IPS-NIHi7 (cell line): ENCODE measurements at regions not wholly inside any gene's neighbourhood (a gene's known extent, or its start where the extent isn't known, plus 50 kb on each side); places are given as distances from the start of the nearest gene placed in this dataset.
"Not testable (repeated sequence)": the region's sequence is repeated elsewhere in the genome, so short reads cannot be mapped to it uniquely, and the experiment has no call there.

Experiments
- DNase-seq: peaks from one replicate; pipeline ENCODE4 v3.0.0; 2012; ENCODE audit warnings: mixed read lengths; ENCODE audit errors: extremely low spot score

- DNase-seq: no peak
These were observed 340.0 kb downstream of the IL20RB start for GRCh38 chr3:137297770-137298169.

GRCh38 chr3:137300703-137301102 is 342.9 kb downstream of the IL20RB start:
- DNase-seq: no peak

DNA sequence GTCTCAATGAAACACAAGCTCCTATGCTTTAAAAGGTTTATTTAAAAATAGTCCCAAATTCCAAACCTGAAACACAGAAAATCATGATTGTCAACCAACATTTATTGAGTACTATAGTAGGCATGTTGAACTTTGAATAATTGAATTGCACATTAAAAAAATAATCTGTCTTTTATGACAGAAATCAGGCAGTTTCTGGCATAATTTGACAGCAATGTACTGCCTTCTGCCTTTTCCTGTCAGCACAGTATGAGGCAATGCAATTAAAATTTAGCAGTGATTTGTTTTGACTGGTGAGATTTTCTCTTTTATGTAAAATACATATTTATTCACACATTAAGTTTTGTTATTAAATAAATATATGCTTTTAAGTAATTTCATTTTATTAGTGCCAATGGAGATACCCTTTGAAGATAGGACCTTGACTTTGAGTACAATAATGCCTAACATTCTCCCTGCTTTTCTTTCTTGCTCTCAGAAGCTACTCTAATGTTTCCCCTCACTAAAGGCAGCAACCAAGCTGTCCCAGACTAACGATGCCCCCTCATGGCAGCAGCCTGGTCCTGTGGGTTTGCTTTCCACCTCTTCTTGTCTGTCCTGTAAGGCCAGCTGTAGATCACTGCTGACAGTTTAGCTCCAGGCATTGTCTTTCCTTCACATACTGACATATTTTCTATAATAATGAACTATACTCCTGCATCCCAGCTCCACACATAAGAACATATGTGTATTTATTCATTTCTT is 346.7 kb downstream of the IL20RB start:
- peak; percentile 19 for DNase-seq

- no peak for DNase-seq
These were observed 366.3 kb downstream of the IL20RB start for GRCh38 chr3:137324114-137324513.

DNA sequence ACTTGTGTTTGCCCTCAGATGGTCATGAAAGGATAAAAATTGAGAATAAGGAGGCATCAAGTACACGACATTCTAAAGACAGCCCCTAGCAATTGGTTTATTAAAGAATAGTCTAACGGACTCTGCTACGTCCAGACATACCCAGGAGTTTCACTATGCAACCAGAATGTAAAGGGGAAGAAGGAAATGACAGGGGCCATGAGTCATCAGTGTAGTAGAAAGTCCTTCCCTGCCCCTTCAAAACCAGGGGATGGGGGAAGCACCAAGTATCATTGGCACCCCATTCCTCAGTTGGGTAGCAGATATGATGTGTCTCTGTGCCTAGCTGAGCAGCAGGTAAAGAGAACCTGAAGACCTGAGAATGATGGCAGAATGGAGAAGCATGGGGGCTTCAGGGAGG is 367.4 kb downstream of the IL20RB start:
- DNase-seq: no peak

DNA sequence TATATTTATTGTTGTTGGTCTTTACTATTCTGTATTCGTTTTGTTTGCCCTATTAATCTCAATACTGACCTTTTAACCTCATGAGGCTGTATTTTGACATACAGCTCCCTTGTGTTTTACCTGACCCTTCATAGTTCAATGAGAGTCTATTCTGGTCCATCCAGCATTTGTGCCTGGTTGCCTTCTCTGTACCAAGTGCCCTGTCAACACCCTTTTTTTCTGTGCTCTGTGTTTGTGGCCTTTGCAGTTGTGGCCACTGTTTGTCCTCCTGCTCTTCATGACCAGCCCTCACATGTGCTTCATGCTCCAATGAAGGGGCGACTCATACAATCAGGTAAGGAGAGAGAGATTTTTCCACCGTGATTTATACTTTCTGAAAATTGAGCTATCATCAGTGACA is 368.2 kb downstream of the IL20RB start:
- no peak for DNase-seq

GRCh38 chr3:137329594-137329993 is 371.8 kb downstream of the IL20RB start:
- no peak for DNase-seq

GRCh38 chr3:137330246-137330645 is 372.5 kb downstream of the IL20RB start:
- no peak for DNase-seq

DNA sequence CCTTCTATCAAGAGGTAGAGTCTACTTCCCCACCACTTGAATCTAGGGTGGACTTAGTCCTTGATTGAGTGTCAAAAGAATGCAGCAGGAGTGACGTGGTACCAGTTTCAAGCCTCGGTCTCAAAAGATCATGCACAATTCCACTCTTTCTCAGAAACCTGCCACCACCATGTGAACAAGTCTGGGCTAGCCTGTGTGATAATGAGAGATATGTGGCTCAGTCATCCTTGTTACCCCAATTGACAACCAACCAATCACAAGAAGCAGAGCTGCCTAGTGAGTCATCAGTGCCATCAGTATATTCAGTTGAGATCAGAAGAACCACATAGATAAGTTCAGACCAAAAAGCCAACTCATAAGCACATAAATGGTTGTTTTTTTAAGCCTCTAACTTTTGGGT is 374.5 kb downstream of the IL20RB start:
- no peak for DNase-seq

DNA sequence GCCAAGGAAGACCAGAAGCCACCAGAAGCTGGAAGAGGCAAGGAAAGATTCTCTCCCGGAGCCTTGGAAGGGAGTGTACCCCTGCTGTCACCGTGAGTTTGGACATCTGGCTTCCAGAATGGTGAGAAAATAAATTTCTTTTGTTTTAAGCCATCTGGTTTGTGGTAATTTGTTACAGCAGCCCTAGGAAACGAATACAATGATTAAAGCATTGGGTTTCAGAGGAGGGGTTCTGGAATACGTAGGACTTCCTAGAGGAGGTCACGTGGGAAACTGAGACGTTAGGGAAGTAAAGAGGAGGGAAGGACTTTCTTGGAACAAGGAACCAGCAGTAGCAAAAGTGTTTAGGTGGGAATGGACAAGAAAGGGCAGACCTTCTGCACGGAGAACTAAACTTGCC is 377.7 kb downstream of the IL20RB start:
- DNase-seq: no peak

- DNase-seq: not testable (repeated sequence)
These were observed 380.6 kb downstream of the IL20RB start for GRCh38 chr3:137338400-137338799.

DNA sequence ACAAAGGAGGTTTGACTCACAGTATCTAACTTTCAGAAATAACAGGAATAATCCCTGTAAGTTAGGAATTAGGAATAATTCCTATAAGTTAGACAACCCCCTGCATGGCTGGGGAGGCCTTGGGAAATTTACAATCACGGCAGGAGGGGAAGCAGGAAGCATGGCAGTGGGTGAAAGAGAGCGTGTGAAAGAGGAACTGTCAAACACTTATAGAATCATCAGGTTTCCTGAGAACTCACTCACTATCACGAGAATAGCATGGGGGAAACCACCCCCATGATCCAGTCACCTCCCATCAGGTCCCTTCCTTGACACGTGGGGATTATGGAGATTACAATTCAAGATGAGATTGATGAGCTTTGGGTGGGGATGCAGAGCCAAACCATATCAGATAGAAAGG is 385.5 kb downstream of the IL20RB start:
- no peak for DNase-seq

DNA sequence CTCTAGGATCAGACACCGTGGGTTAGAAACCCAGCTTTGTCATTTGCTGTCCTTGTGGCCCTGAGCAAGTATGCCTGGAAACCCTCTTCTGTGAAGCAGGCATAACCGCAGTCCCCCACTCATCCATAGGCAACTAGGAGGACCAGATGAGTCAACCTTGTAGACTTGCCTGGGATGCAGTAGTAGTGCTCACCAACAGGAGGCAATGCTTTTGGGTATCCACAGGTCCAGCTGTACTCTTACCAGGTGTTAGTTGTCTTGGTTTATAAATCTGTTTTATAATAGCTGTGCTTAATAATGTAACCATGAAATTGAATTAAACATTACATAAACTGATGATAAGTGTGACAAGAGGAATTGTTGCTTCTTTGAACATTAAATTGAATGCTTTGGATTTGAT is 389.3 kb downstream of the IL20RB start:
- peak; percentile 55 for DNase-seq

DNA sequence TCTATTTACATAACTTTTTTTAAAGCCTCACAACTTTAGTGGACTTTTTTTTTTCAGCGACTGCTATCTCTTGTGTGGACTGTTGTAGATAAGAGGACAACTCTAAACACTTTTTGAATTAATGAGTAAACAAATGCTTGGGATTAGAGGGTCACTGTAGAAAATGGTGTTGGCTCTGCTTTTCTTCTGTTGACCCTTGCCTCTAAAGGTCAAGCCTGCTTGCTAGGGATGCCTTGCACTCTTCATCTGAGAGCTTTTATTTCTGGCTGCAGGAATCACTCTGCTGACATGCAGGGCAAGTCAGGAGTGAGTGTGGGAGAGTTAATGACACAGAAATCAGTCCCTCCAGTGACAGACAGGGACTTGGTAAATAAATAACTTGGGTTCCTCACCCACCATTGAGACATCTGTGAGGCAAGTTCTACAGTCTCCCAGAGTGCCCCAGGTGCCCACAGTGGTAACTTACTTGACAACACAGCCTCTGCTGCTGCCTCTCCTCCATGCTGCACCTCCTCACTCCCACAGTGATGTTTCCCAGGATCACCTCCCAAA is 390.1 kb downstream of the IL20RB start:
- no peak for DNase-seq

GRCh38 chr3:137348936-137349335 is 391.2 kb downstream of the IL20RB start:
- DNase-seq: no peak

DNA sequence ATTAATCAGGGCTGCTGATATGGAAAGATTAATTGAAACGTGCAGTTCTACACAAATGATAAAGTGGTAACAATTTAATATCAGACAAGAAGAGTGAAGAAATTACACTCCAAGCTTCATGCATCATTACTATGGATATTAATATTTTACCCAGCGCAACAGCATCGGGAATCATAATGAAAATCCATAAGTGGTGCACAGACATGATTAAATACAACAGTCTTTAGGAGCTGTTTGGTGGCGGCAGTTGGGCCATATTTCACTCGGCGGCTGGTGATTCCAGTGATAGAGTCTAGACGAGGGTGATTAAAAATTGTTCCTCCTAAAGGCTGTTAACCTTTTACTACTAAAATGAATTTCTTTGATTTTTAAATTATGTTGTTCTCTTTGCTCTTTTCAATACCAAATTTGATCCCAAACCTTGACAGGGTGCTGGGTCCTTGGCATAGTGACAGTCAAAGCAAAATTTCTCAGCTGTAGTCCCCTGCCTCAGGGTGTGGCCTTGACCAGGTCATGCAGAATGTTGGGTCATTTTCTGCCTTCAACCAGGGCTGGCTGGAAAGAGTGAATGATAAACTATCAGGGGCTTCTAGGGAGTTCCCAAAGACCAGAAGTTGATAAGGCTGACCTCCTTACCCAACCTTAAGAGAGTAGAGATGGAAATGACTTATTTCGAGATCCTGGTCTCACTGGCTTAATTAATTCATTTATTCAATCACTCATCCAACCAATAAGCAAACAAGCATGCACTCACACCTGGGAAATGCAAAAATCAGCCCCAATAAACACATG is 392.0 kb downstream of the IL20RB start:
- no peak for DNase-seq

- DNase-seq: no peak
These were observed 402.9 kb downstream of the IL20RB start for GRCh38 chr3:137360531-137361201.

DNA sequence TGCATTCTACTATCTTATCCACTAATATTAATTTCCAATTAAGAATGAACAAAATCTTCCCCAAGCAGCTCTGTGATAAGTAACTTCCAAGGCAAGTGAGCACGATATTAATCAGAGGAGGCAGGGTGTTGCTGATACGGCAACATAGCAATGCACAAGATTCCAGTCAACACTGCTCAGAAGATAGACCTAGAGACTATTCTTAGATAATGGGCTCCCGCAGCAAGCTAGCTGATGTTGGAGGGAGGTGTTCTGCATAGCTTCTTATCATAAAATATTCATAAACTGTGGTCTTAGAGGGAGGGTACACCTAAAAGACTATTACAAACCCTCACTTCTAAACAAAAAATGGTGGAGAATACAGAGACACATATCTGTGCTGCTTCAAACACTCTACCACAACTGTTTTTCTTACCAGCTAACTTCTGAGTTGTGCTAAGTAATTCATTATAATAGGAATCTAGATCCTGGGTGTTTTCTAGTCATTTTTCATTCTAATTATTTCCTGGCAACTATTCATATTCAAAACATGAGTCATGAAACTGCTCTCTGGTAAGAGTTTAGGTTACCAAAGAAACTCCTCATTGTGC is 382.0 kb upstream of the SOX14 start:
- DNase-seq: no peak

DNA sequence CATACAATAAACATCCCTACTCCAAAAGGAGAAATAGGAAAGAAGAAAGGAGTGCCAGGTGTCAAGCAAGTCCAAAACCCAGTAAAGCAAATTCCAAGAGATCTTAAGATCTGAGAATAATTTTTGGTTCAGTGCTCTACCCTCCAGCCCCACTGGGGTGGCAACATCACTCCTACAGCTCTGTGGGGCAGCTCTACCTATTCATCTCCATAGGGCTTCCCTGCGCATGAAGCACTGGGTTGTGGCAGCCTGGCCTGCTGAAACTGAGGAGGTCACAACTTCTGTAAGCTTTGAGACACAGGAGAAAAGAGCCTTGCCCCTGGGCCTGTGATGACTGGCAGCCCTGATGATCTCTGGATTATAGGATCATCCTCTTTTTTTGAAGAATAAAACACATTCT is 378.2 kb upstream of the SOX14 start:
- DNase-seq: no peak

- DNase-seq: peak; percentile 22
These were observed 354.5 kb upstream of the SOX14 start for GRCh38 chr3:137409584-137409983.

GRCh38 chr3:137410028-137410427 is 354.1 kb upstream of the SOX14 start:
- DNase-seq: no peak
